Dermis blood vessel endothelial cell (primary cell): ENCODE measurements at regions not wholly inside any gene's neighbourhood (a gene's known extent, or its start where the extent isn't known, plus 50 kb on each side); places are given as distances from the start of the nearest gene placed in this dataset.
"Not testable (repeated sequence)": the region's sequence is repeated elsewhere in the genome, so short reads cannot be mapped to it uniquely, and the experiment has no call there.

Experiments
- DNase-seq: peaks from one replicate; pipeline ENCODE4 v3.0.0; 2010

- no peak for DNase-seq
Measured at GRCh38 chr11:128022761-128023160, 564.6 kb downstream of the ETS1 start.

GRCh38 chr11:128022007-128022368 lies 565.4 kb downstream of the ETS1 start:
- peak; percentile 70 for DNase-seq

GRCh38 chr11:128021349-128022006 lies 565.9 kb downstream of the ETS1 start:
- DNase-seq, result no peak

GRCh38 chr11:128018692-128019091 lies 568.7 kb downstream of the ETS1 start:
- DNase-seq, result no peak

GRCh38 chr11:128005562-128005961 lies 581.8 kb downstream of the ETS1 start:
- no peak for DNase-seq

GRCh38 chr11:127998421-127998820 lies 588.9 kb downstream of the ETS1 start:
- DNase-seq, result no peak

- DNase-seq, result no peak
Measured at GRCh38 chr11:127997594-127997993, 589.8 kb downstream of the ETS1 start.

- no peak for DNase-seq
Measured at GRCh38 chr11:127996825-127997224, 590.5 kb downstream of the ETS1 start.

- DNase-seq, result no peak
Measured at GRCh38 chr11:127995921-127996320, 591.4 kb downstream of the ETS1 start.

GRCh38 chr11:127994736-127995135 lies 592.6 kb downstream of the ETS1 start:
- no peak for DNase-seq

GRCh38 chr11:127993788-127994187 lies 593.6 kb downstream of the ETS1 start:
- DNase-seq, result no peak

- no peak for DNase-seq
Measured at GRCh38 chr11:127993281-127993680, 594.1 kb downstream of the ETS1 start.

GRCh38 chr11:127986073-127986472 lies 601.3 kb downstream of the ETS1 start:
- no peak for DNase-seq

GRCh38 chr11:127972816-127973215 lies 614.5 kb downstream of the ETS1 start:
- DNase-seq, result no peak

- no peak for DNase-seq
Measured at GRCh38 chr11:127971448-127971847, 615.9 kb downstream of the ETS1 start.

- DNase-seq, result no peak
Measured at GRCh38 chr11:127966821-127967220, 620.5 kb downstream of the ETS1 start.

GRCh38 chr11:127965939-127966668 lies 621.3 kb downstream of the ETS1 start:
- DNase-seq, result no peak

- no peak for DNase-seq
Measured at GRCh38 chr11:127962416-127962815, 624.9 kb downstream of the ETS1 start.

- DNase-seq, result no peak
Measured at GRCh38 chr11:127950162-127950561, 637.2 kb downstream of the ETS1 start.

- DNase-seq, result no peak
Measured at GRCh38 chr11:127943763-127944162, 643.6 kb downstream of the ETS1 start.

- no peak for DNase-seq
Measured at GRCh38 chr11:127943152-127943551, 644.2 kb downstream of the ETS1 start.

GRCh38 chr11:127941554-127941953 lies 645.8 kb downstream of the ETS1 start:
- not testable (repeated sequence) for DNase-seq

GRCh38 chr11:127939000-127939399 lies 648.4 kb downstream of the ETS1 start:
- no peak for DNase-seq

GRCh38 chr11:127935081-127935480 lies 652.3 kb downstream of the ETS1 start:
- DNase-seq, result no peak

GRCh38 chr11:127933961-127934360 lies 653.4 kb downstream of the ETS1 start:
- not testable (repeated sequence) for DNase-seq
